KMS-11 (cell line): ENCODE measurements at regions not wholly inside any gene's neighbourhood (a gene's known extent, or its start where the extent isn't known, plus 50 kb on each side); places are given as distances from the start of the nearest gene placed in this dataset.

Source experiments
- H2AFZ ChIP-seq: fragments of 200-600 bp; sonication (generic); 2 replicates; pipeline ENCODE4 v1.6.1; 2016; ENCODE audit warnings: antibody characterized with exemption, mixed run types, low read depth
- H3K27ac ChIP-seq: fragments of 200-600 bp; sonication (generic); 2 replicates; pipeline ENCODE4 v1.6.1; 2016; ENCODE audit warnings: mild to moderate bottlenecking, mixed run types
- H3K27me3 ChIP-seq: fragments of 200-600 bp; sonication (generic); 2 replicates; pipeline ENCODE4 v1.6.1; 2017; ENCODE audit warnings: mild to moderate bottlenecking, low read depth, mixed run types, moderate library complexity; ENCODE audit not compliant: insufficient read depth
- H3K36me3 ChIP-seq: fragments of 200-600 bp; sonication (generic); 2 replicates; pipeline ENCODE4 v1.6.1; 2017; ENCODE audit warnings: mild to moderate bottlenecking, mixed run types; ENCODE audit not compliant: insufficient read depth
- H3K4me1 ChIP-seq: fragments of 200-600 bp; sonication (generic); 2 replicates; pipeline ENCODE4 v1.6.1; 2016; ENCODE audit warnings: mild to moderate bottlenecking, low read depth, mixed run types; ENCODE audit not compliant: poor library complexity, severe bottlenecking
- H3K4me2 ChIP-seq: fragments of 200-600 bp; sonication (generic); 2 replicates; pipeline ENCODE4 v1.7.0; 2016; ENCODE audit warnings: mild to moderate bottlenecking, mixed run types
- H3K4me3 ChIP-seq: fragments of 200-600 bp; sonication (generic); IDR thresholded peaks from 2 replicates; pipeline ENCODE4 v1.6.1; 2017; ENCODE audit warnings: low read depth, low read length, mixed read lengths; ENCODE audit not compliant: insufficient read depth
- H3K79me2 ChIP-seq: fragments of 200-600 bp; sonication (generic); 2 replicates; pipeline ENCODE4 v1.6.1; 2016; ENCODE audit warnings: low read depth, mixed run types; ENCODE audit not compliant: insufficient read depth
- H3K9ac ChIP-seq: fragments of 200-600 bp; sonication (generic); 2 replicates; pipeline ENCODE4 v1.6.1; 2016; ENCODE audit warnings: mild to moderate bottlenecking, mixed run types
- H4K20me1 ChIP-seq: fragments of 200-600 bp; sonication (generic); 2 replicates; pipeline ENCODE4 v1.6.1; 2016; ENCODE audit warnings: mild to moderate bottlenecking, mixed run types; ENCODE audit not compliant: insufficient read depth
- CTCF ChIP-seq: fragments of 200-600 bp; sonication (generic); conservative IDR thresholded peaks from 2 replicates; pipeline ENCODE4 v1.6.1; 2017; ENCODE audit warnings: low read depth, mild to moderate bottlenecking, antibody characterized with exemption, low read length, moderate library complexity, mixed read lengths

- Histone ChIP-seq H3K27me3 (no peaks in the 10 kb centered on the region), H3K4me2 (no peak overlapping the region), H2AFZ (no peak overlapping the region), H3K9ac (no peak overlapping the region), H3K4me1 (no peaks in the 10 kb centered on the region), H3K79me2 (no peaks in the 10 kb centered on the region), H3K36me3 (no peaks in the 10 kb centered on the region), H3K27ac (no peak overlapping the region), H4K20me1 (no peaks in the 10 kb centered on the region), H3K4me3 (no peak overlapping the region)
- TF ChIP-seq CTCF: no peak
Measured at GRCh38 chr10:31693491-31693890, 235.1 kb downstream of the ARHGAP12 start.

DNA sequence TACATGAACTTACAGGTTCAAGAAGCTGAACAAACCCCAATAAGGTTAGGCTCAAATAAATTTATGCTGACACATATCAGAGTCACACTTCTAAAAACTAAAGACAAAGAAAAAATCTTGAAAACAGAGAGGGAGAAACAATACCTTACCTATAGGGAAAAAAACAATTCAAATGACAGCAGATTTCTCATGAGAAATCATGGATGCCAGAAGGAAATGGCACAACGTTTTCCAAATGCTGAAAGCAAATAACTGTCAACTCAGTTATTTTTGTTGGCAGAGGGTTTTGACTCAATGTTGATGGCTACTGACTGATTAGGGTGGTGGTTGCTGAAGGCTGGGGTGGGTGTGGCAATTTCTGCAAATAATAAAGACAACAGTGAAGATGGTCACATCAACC is 239.4 kb downstream of the ARHGAP12 start:
- no peak overlapping the region for H3K27ac ChIP-seq
- no peaks in the 10 kb centered on the region for H3K36me3 ChIP-seq
- H3K4me1 ChIP-seq: no peaks in the 10 kb centered on the region
- H4K20me1 ChIP-seq: no peaks in the 10 kb centered on the region
- H3K4me2 ChIP-seq: no peak overlapping the region
- no peak overlapping the region for H3K9ac ChIP-seq
- no peaks in the 10 kb centered on the region for H3K79me2 ChIP-seq
- no peaks in the 10 kb centered on the region for H3K27me3 ChIP-seq
- TF ChIP-seq CTCF: no peak
- no peak overlapping the region for H2AFZ ChIP-seq
- H3K4me3 ChIP-seq: no peak overlapping the region

DNA sequence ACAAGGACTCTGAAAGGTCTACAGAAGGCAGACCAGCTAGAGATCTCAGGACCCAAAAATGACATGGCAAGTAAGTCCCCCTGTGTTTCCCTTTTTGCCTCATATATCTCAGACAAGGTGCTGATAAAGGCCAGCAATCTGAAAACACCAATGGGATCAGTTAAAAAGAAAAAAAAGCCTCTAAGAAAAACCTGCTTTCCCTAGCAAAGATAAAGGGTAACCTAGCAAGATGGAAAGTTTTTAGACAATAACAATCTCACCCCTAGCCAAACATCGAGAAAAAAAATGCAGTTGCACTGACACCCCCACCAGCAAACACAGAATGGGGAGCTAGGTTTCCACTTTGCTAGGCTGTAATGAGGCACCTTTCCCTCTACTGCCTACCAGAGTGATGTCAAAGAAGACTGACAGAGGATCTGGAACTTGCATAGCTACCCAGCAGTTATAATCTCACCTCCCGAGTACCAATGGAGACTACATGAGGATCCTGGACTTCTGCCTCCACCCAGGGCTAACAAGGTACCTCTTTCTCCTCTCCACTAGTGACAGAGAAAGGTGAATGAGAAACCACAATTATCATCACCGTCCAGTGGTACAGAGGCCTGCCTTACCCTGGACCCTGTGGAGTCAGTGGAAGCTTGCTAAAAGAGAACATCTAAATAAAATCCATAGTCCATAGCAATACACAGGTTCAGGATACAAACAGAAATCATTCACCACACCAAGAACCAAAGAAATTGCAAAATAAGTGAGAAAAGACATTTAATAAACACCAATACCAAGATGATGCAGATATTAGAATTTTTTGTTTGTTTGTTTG is 240.8 kb downstream of the ARHGAP12 start:
- no peak overlapping the region for H3K4me3 ChIP-seq
- H3K79me2 ChIP-seq: no peaks in the 10 kb centered on the region
- H2AFZ ChIP-seq: no peak overlapping the region
- no peaks in the 10 kb centered on the region for H3K4me1 ChIP-seq
- H3K9ac ChIP-seq: no peak overlapping the region
- no peak overlapping the region for H3K4me2 ChIP-seq
- no peaks in the 10 kb centered on the region for H4K20me1 ChIP-seq
- no peak for TF ChIP-seq CTCF
- no peak overlapping the region for H3K27ac ChIP-seq
- no peaks in the 10 kb centered on the region for H3K36me3 ChIP-seq
- no peaks in the 10 kb centered on the region for H3K27me3 ChIP-seq

DNA sequence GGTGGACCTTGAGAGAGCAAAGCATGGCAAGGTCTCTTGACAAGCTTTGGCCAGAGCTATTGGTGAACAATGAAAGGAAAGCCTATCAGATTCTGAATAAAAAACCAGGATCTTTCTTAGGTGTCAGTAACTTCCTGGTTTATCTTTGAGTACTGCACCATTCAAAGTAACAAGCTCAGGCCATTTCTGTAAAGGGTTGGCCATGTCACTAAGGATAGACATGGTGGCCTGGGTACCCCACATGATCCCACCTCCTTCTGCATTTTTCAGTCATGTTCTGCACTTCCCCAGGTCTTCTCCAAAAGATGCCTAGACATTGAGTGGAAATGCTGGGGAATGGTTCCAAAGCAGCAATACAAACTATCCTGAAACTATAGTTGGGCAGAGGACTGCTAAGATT is 242.0 kb downstream of the ARHGAP12 start:
- H3K79me2 ChIP-seq: no peaks in the 10 kb centered on the region
- no peak overlapping the region for H3K27ac ChIP-seq
- no peak for TF ChIP-seq CTCF
- no peak overlapping the region for H2AFZ ChIP-seq
- no peak overlapping the region for H3K4me2 ChIP-seq
- H3K4me1 ChIP-seq: no peaks in the 10 kb centered on the region
- no peaks in the 10 kb centered on the region for H3K27me3 ChIP-seq
- H4K20me1 ChIP-seq: no peaks in the 10 kb centered on the region
- H3K36me3 ChIP-seq: no peaks in the 10 kb centered on the region
- no peak overlapping the region for H3K9ac ChIP-seq
- no peak overlapping the region for H3K4me3 ChIP-seq
